GM21515 (cell line): ENCODE measurements at regions not wholly inside any gene's neighbourhood (a gene's known extent, or its start where the extent isn't known, plus 50 kb on each side); places are given as distances from the start of the nearest gene placed in this dataset.
"Not testable (repeated sequence)": the region's sequence is repeated elsewhere in the genome, so short reads cannot be mapped to it uniquely, and the experiment has no call there.

Source experiments
- ATAC-seq: cut with Tn5 transposase; IDR thresholded peaks from one replicate; pipeline ENCODE4 v1.9.1; 2021; ENCODE audit not compliant: unreplicated experiment

GRCh38 chr10:70987396-70988130 is 99.2 kb upstream of the PCBD1 start:
- no peak for ATAC-seq

DNA sequence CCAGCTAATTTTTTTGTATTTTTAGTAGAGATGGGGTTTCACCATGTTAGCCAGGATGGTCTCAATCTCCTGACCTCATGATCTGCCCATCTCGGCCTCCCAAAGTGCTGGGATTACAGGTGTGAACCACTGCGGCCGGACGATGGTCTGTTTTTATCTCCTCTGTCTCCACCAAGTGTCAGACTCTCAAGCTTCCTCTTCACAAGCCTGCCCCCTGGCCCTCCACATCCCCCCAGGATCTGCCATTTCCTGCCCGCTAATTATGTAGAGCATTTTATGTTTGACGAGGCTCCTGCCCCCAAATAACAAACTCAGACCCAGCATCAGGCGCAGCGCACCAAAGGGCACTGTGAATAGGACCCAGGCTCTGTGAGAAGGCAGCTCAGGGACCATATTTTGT is 101.8 kb upstream of the PCBD1 start:
- not testable (repeated sequence) for ATAC-seq

DNA sequence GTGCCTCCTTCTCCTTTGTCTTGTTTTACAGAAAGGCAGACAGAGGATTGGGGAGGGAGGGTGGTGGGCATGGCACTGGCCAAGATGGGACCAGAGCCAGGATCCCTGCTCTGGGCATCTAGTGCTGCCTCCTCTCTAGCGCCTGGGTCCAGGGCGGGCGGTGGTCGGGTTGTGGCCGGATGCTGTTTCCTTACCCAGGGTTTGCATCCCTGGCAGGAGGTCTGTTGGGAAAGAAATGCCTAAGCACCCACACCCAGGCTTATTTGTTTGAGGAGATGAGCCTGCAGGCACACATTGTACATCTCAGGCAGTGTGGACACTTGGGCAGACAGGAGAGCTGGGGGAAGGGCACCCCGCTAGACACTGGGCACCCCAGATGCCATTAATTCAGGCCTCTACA is 102.3 kb upstream of the PCBD1 start:
- no peak for ATAC-seq

DNA sequence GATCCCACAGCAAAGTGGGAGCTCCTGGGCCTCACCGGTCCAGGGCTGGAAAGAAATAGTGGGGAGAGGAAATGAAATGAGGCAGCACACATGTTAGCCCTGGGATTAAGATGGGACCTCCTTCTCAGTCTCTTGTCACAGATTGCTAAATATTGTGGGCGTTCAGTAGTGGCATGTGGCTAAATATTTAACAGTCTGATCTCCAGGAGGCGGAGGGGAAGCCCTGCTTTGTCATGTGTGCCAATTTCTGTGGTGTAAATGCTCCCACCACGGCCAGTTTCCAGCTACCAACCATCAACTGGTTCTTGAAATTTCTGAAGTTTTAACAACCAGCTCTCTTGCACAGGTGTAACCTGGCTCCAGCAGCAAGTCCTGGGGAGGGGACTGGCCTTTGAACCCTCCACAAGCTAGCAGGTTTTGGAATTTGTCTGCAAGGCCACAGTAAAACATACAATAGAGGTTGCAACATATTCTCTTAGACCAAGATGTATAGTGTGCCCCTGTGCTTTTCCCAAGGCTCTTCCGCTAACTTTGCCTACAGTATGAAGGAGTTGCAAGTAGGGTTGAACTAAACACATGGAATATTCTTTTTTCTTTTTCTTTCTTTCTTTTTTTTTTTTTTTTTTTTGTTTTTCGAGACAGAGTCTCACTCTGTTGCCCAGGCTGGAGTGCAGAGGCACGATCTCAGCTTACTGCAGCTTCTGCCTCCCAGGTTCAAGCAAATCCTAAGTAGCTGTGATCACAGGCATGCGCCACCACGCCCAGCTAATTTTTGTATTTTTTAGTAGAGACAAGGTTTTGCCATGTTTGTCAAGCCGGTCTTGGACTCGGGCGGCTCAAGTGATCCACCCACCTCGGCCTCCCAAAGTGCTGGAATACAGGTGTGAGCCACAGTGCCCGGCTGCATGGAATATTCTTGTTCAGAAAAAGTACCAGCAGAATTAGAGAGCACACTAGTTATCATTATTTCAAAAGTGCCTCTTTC is 103.1 kb upstream of the PCBD1 start:
- no peak for ATAC-seq

DNA sequence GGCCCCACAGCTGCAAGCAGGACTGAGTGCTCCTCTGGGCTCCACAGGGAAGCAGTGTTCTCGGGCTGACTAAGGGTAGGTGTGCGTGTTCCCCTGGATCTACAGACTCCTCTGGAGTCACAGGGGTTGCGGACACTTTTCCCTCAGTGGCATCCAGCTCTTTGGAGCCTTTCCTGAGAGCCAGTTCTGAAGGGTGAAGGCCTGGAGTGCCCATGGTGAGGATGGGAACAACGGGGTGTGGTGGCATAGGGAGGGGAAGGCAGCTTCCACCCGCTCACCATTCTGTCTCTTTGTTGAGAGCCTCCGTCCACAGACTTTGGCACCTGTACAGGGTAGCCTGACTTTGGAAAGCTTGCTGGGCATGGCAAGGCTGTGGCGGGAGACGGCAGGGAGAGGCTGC is 104.1 kb upstream of the PCBD1 start:
- no peak for ATAC-seq

- no peak for ATAC-seq
These were observed 104.7 kb upstream of the PCBD1 start for GRCh38 chr10:70993051-70993450.

- ATAC-seq: no peak
These were observed 108.2 kb upstream of the PCBD1 start for GRCh38 chr10:70996549-70996948.

DNA sequence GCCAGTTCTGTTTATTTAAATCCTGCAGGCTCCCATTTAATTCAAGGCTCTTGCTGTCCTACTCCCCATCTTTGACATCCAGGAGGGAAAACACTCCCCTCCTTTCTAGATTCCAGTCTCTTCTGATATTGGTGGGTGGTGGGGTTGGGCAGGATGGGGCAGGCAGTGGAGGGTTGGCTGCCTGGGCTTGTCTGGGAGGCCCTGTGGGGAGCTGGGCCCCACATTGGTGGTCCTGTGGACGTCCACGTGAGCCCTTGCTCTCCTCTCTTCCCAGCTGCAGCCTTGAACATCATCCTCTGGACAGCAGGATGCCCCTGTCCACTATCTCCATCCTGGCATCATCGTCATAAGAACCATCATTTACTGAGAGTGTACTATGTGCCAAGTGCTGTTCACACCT is 108.9 kb upstream of the PCBD1 start:
- ATAC-seq: no peak

DNA sequence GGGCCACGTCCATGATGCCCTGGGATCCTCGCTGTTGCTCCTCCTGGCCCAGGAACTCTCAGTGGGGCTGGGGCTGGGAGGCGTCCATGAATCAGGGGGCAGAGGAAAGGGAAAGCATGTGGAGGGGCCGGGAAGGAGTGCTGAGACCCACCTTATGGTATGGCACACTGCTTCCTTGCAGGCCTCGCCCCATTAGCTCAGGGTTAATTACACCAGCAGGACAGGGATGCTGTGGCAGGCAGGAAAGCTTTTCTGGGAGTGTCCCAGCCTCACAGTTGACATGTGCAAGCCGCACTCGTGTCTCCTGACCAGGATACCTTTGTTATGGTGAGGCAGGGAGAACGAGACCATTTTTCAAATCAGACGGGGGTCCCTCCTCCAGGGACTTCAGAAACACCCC is 109.7 kb upstream of the PCBD1 start:
- ATAC-seq: no peak

DNA sequence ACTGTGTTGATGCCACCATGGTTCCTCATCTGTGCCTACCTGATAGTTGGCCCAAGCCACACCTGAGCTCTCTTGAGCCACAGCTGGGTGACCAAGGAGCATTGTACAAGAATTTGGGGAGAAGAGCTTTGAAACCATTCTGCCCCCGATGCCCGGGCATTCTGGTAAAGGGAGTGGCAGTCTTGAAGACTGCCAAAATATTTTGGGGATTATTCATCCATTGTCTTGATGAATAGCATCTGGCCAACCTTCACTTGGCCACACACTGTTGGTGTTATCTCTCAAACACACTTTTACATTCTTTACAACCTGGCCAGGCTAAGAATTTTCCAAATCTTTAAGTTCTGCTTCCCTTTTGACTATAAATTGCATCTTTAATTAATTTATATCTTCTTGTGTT is 113.1 kb upstream of the PCBD1 start:
- ATAC-seq: no peak

GRCh38 chr10:71004176-71005075 is 116.1 kb upstream of the PCBD1 start:
- ATAC-seq: no peak

- ATAC-seq: no peak
These were observed 117.3 kb upstream of the PCBD1 start for GRCh38 chr10:71005337-71006305.

DNA sequence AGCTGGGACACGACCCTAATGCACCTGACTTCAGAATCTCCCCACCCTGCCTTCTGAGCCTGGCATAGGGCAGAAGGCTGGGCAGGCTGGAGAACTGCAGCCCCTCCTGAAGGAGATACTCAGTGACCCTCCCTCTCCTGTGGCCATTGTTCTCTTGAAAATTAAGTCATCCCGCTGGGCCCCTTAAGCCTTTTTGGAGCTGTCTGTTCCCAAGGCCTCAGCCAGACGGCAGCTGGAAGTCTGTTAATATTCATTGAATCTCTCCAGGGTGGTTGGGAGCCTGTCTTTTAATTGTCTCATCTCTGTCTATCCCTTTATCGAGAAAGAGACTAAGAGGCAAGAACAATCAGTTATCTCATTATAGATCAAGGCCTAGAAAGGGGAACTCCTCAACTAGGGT is 118.1 kb upstream of the PCBD1 start:
- ATAC-seq: no peak

- no peak for ATAC-seq
These were observed 119.2 kb upstream of the PCBD1 start for GRCh38 chr10:71007516-71007915.

- no peak for ATAC-seq
These were observed 119.8 kb upstream of the PCBD1 start for GRCh38 chr10:71008150-71008549.

DNA sequence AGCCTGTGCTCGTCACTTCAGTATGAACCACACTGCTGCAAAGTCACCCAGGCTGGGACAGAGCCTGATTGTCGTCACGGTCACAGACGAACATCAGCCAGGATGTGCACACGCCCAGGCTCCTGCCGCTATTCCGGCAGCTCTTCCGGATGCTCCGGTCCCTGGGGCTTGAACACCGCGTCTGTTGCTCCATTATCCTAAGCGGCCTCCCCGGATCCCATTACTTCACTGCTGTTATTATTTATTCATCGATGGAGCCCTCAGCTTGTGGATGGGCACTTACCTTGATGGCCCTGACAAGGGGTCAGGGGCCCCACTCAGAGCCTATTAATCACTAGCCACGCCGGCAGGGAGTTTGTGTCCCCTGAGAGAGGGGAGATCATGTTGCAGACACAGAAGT is 120.8 kb upstream of the PCBD1 start:
- ATAC-seq: no peak

- ATAC-seq: no peak
These were observed 122.4 kb upstream of the PCBD1 start for GRCh38 chr10:71010730-71011129.

- ATAC-seq: no peak
These were observed 122.8 kb upstream of the PCBD1 start for GRCh38 chr10:71011141-71011540.

GRCh38 chr10:71014021-71014805 is 125.8 kb upstream of the PCBD1 start:
- no peak for ATAC-seq
